Stimulated activated CD4-positive, alpha-beta T cell treated with anti-CD3 and anti-CD28 coated beads, Interleukin-12 subunit alpha, Interleukin-12 subunit beta, amount 100 ng/mL, for 48 hours (primary cell): ENCODE measurements at regions not wholly inside any gene's neighbourhood (a gene's known extent, or its start where the extent isn't known, plus 50 kb on each side); places are given as distances from the start of the nearest gene placed in this dataset.
A peak's percentile ranks its signal among the peaks of the same experiment; 100 is the strongest.

Source experiments
- DNase-seq, 3 donors: peaks; one replicate each; pipeline ENCODE4 v3.0.0-alpha.2; 2020; ENCODE audit warnings: low read depth in 2 of 3, low spot score in 1 of 3

- DNase-seq, result no peak
Measured at GRCh38 chr15:88383354-88383753, 83.8 kb downstream of the MRPL46 start.

- no peak for DNase-seq
Measured at GRCh38 chr15:88382482-88382983, 84.7 kb downstream of the MRPL46 start.

DNA sequence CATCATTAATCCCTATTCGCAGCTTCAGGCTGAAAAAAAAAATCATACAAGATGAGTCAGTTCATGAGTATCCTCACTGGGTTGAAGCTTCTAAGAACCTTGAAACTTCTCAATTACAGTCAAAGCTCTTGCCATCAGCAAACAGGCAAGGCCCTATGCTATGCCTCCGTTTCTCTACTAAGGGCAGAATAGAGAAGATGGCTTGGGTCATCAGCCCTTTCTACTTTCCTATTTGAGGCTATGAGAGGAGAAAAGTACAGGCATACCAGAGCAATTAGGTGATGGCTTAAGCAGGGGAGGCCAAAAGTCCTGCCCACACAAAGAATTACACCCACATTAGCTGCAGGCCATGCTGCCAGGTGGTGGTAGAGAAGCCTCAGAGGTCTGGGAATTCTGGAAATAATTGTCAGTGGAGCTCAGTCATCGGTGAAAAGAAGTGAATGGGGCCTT, 89.0 kb downstream of the MRPL46 start:
- no peak for DNase-seq

DNA sequence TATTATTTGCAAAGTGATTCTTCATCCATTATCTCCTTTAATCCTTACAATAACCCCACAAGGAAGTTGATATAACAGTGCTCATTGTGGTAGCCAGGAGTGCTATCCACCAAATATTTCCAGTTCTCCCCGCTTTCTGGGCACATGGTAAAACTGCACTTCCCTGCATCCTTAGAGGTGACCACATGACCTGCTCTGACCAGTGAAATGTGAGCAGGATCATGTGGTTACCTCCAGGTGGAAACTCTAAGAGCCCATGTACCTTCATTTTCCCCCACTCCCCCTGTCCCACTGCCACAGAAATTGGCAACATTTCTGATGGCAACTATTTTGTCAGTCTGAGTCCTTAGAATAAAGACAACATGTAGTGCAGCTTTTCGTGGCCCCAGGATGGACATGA, 89.7 kb downstream of the MRPL46 start:
- no peak for DNase-seq

GRCh38 chr15:88376574-88377174, 90.5 kb downstream of the MRPL46 start:
- DNase-seq, result no peak

DNA sequence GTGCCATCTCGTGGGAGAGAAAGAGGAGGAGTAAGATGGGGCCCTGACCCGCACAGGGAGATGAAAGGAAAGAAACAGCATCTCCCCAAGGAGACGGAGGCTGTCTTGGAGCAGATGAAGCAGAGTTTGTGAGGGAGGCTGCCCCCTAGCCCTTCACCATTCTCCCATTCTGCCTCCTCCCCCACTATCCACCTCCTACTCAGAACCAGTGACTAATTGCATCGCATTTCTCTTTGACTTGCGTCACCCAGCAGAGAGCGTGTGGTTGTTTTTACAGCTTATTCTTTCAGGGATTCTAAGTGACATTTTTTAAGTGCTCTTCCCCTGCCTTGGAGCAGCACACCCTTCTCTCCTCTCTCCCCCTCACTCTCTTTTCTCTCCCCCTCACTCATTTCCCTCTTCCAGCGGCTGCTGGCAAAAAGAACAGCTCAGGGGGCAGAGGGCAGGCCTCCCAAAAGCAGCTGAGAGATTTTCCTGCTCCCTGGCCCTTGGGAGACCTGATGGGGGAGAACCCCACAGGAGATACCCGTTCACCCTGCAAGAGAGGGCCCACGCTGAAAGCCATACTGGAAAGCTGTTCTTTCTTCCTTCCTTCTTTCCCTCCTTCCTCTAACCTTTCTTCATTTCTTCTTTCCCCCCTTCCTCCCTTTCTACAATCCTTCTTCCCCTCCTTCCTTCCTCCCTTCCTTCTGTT, 91.8 kb downstream of the MRPL46 start:
- DNase-seq, result no peak

GRCh38 chr15:88365124-88365523, 102.1 kb downstream of the MRPL46 start:
- DNase-seq, result no peak

- no peak for DNase-seq
Measured at GRCh38 chr15:88348579-88349230, 92.2 kb upstream of the NTRK3 start.

- no peak for DNase-seq
Measured at GRCh38 chr15:88345962-88346361, 89.4 kb upstream of the NTRK3 start.

GRCh38 chr15:88344786-88345185, 88.2 kb upstream of the NTRK3 start:
- no peak for DNase-seq

- DNase-seq, result no peak
Measured at GRCh38 chr15:88342666-88343065, 86.1 kb upstream of the NTRK3 start.

DNA sequence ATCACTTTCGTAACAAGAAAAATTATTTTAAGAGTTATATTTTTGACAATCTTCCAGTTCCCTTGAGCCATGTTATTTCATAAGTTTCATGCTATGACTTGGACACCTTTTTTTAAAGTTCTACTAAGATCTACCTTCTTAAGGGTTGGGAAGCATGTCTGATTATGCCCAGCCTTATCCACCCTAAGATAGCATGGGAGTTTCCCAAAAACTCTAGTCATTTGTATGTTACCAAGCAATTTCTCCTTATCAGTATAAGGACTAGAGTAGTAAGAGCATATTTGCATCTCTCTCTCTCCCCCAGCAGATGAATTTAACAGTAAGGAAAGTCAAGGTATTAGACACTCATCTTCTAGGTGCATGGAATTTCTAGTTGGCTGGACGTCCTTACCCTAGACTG, 85.1 kb upstream of the NTRK3 start:
- no peak for DNase-seq

GRCh38 chr15:88341006-88341405, 84.5 kb upstream of the NTRK3 start:
- no peak for DNase-seq

- DNase-seq, result no peak
Measured at GRCh38 chr15:88337993-88338392, 81.5 kb upstream of the NTRK3 start.

DNA sequence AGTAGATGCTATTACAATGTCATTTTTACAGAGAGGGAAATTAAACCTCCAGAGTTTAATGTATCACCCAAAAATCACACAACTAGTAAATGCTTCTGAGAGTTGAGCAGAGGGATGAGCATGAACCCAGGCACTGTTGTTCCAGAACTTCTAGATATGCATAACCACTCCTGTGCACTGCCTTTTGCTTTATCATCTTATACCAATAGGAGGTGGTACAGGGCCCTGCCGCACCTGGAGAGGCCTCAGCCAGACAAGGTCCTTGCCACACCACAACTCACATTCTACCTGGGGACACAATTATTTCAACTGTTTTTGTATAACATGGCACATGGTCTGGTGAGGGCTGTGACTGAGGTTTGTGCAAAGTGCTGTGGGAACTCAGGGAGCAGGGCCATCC, 78.5 kb upstream of the NTRK3 start:
- DNase-seq, result no peak

- DNase-seq, result no peak
Measured at GRCh38 chr15:88334436-88334835, 77.9 kb upstream of the NTRK3 start.

- DNase-seq, result peak; percentile 47 to 62 (median 48)
Measured at GRCh38 chr15:88331291-88331690, 74.8 kb upstream of the NTRK3 start.

GRCh38 chr15:88326924-88327323, 70.4 kb upstream of the NTRK3 start:
- DNase-seq, result no peak

DNA sequence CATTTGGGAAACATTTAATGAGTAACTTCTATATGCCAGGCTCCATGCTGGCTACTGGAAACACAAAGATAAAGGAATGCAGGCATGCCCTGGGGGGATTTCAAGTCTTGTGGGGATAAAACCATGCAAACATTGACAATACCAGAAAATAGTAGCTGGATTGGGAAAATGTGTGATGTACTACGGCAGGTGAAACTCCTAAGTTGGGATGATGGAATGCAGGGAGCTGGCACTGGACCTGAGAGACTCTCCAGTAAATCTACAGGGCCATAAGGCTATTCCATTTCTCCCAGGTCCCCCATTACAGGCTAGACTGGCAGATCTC, 68.2 kb upstream of the NTRK3 start:
- DNase-seq, result no peak

GRCh38 chr15:88323976-88324740, 67.6 kb upstream of the NTRK3 start:
- DNase-seq, result no peak

DNA sequence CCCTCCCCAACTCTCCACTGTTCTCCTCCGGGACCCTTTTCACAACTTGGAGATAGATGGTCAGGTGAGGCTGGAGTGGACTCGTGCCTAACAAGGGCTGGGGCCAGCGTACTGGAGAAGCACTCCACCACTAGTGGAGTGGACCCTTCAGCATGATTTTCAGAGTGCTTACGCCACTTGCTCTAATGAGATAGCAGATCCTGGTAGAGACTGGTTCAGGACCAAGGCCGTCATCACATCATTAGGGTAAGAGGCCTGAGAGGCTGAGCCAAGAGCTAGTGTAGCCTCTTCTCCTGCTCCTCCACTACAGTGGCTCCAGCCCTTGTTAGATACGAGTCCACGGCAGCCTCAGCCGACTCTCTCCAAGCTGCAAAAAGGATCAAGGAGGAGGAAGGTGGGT, 66.9 kb upstream of the NTRK3 start:
- no peak for DNase-seq

DNA sequence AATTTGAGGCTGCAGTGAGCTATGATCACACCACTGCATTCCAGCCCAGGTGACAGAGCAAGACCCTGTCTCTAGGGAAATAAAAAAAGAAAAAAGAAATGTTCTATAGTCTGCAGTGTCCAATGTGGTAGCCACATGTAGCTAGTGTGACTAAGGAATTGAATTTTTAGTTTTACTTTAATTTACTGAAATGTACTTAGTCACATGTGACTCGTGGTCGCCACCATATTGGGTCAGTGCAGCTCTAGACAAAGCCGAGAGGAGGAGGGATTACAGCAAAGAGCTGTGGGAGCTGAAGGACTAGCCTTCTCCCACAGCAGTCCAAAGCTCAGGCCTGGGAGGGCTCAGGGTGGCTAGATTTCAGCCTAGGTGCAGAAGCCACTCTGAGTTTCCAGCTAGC, 65.9 kb upstream of the NTRK3 start:
- DNase-seq, result no peak
